Stimulated activated naive CD8-positive, alpha-beta T cell treated with anti-CD3 and anti-CD28 coated beads, Interleukin-15, Interleukin-2, amounts not matched to agents 100 U/mL and 50 U/mL, for 24 hours (primary cell): ENCODE measurements at regions not wholly inside any gene's neighbourhood (a gene's known extent, or its start where the extent isn't known, plus 50 kb on each side); places are given as distances from the start of the nearest gene placed in this dataset.

Experiments used
- ATAC-seq: fragments of 150-1000 bp; cut with Tn5 transposase; one replicate; pipeline ENCODE4 v1.10.0; 2021
- DNase-seq: peaks from one replicate; pipeline ENCODE4 v3.0.0; 2021

DNA sequence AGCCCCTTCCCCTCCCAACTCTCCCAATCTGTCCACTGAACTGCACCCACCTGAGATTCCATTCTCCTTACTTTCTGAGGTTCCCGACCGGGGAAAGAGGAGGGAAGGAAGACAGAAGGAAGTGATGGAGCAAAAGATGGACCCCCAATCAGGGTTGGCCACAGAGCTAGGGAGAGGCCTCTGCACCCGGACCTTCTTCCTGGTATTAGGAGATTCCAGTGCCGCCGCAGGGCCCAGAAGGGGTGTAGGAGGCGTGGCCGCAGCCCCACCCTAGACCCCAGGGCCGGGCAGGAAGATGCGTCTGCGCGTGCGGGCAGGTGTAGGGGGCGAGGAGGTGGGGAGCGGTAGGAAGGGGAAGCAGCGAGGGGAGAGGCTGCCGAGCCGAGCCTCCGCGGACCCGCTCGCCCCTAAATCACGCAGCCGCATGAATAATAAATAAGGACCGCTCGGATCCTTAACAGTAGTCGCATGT, 104.2 kb upstream of the MVB12B start:
- ATAC-seq (no peak), DNase-seq (no peak)

DNA sequence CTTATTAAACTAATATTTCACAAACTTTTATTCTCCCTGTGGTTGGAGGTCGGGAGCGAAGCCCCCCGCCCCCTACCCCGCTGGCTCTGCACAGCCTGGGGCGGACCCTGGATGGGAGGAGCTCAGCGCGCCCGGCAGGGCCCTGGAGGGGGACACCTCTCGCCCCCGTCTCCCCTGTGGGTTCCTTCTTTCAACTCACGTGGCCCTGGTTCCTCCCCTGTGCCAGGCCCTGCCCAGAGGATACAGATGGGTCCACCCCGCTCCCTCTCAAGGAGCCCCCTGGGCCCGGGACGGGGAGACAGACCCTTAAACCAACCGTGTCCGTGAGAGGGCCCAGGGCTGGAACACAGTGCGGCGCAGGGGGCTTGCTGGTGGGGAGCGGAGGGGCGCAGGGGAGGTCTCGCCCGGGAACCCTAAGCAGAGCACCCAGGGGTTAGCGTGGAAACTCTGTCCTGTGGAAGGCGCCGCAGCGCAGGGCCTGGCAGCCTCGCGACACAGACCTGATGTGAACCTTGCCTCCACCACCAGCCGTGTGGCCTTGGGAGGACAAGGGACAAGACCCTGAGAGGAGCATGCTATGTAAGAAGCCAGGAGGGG, 103.7 kb upstream of the MVB12B start:
- ATAC-seq: no peak
- DNase-seq: no peak

DNA sequence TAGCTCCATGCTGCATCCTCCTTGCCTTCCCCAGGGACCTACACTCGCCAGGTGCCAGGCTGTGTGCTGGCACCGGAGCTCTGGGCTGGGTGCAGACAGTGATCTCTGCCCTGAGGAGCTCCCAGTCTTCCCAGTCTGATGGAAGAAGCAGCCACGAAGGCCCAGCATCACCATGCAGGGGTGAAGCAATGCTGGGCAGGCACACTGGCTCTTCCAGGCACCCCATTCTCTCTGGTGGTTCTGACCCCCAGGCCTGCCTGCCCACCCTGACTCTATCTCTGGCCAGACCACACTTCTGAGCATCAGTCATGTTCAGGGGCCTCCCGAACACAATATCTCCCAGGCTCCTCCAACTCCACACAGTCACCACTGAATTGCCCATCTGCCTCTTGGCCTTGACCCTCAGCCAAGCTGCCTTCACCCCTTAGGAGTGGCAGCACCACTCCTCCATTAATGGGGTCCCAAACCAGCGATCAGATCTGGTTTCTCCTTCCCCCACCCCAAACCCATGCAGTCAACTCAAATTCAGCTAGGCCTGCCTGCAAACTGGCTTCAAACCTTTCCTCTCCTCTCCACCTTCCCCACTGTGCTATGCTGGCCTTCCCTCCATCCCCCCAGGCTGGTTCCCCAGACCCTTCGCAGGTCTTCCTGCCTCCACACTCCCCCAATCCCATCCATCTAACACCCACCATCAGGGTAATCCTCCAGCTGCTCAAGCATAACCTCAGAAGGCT, 102.7 kb upstream of the MVB12B start:
- no peak for ATAC-seq
- no peak for DNase-seq

DNA sequence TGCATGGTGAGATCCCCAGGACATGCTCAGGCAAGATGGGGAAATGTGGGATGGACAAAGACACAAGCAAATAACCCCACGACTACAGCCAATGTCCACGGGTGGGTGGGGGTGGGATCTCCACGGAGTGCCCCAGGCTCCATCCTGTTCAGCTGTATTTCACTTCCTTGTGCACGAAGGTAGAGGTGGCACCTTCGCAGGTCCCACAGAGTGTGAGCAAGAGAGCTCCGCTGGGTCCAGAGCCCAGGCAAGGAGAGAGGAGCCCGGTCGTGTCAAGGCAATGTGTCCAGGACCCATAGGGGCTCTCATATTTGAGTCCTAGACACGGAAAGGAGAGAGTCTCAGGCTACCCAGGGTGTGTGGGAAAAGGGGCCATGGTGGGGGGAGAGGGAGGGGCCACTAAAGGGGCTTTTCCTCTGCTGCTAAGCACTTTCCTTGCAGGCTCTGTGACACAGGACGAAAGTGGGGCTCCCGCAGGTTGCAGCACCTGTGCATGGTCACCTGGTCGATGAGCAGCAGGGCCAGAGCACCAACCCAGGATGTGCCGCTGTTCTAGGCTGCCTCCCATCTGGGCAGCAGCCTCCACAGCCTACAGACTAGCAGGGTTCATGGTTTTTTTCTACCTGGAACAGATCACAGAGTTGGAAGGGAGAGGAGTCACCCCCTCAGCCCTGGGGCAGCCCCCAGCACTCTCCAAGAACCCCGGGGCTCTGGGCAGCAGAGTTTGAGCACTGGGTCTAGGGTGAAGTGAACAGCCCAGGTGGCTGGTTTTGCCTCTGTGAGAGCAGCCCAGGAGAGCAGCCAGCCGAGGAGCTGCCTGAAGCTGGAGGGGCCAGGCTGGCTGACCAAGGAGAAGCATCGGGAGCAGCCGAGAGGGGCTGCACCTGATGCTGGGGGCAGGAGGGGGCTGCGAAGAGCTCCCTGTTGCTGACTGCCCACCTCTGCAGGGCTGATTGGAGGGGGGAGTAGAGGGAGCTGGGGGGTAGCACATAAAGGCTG, 100.7 kb upstream of the MVB12B start:
- DNase-seq: no peak
- ATAC-seq: no peak

DNA sequence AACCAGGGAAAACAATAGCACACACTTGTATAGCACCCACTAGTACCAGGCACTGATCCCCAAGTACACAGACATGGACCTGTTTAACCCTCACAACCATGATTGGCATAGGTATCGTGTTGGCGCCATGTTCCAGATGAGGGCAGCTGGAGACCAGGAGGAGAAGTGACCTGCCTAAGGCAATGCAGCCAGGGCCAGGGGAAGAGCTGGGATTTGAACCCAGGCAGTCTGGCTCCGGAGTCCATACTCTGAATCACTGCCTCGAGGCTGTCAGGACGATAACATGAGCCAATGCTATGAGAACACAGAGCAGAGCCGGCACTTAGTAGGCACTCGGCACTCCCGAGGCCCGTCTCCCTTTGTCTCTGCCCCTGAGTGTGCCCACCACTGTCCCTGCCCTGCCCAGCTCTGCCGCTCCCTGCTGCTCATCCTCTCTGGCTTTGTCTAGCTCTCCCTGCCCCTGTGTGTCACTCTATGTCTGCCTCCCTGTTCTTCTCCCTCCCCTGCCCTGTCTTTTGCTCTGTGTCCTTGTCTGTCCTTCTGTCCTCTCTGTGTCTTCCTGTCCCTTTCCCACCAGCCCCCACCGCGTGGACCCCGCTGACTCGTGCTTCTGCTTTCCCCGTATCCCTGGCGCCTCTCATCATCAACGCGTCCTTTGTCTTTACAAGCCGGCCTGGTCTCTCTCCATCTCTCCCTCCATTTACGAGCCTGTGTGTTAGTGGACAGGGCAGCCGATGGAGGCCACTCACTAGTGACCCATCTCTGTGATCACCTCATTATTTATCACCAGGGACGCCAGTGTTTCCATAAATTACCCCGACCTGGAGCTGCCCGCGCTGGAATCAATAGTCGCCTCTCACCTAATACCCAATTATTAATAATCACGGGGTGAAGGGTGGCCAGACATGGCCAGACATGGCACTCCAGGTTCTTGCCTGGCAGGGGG, 99.4 kb upstream of the MVB12B start:
- no peak for DNase-seq
- ATAC-seq: no peak

DNA sequence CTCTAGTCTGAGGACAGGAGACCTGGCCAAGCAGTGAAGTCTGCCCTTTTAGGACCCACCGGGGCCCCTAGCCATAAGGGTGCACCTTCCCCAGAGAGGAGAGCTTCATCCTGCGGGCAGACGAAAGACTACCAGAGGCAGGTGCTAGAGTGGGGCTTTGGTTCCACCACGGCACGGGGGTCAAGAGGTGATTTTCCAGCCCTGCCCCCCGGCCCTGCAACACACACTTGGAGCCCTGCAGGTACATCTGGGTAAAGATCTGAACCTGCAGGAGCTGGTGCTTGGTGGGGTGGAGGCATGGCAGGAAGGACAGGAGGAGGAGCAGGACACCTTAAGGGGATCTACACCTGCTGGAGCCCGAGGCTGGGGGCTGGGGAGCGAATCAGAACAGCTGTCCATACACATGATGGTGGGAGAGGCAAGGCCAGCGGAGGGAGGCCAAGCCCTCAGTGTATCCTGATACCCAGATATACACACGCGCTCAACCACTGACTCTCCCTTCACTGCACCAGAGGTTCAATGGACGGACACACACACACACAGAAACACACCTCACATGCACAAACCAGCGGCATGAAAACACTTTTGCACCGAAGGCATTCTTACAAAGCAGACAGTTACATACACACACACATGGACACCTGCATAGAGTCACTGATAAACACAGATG, 98.4 kb upstream of the MVB12B start:
- DNase-seq: no peak
- no peak for ATAC-seq

DNA sequence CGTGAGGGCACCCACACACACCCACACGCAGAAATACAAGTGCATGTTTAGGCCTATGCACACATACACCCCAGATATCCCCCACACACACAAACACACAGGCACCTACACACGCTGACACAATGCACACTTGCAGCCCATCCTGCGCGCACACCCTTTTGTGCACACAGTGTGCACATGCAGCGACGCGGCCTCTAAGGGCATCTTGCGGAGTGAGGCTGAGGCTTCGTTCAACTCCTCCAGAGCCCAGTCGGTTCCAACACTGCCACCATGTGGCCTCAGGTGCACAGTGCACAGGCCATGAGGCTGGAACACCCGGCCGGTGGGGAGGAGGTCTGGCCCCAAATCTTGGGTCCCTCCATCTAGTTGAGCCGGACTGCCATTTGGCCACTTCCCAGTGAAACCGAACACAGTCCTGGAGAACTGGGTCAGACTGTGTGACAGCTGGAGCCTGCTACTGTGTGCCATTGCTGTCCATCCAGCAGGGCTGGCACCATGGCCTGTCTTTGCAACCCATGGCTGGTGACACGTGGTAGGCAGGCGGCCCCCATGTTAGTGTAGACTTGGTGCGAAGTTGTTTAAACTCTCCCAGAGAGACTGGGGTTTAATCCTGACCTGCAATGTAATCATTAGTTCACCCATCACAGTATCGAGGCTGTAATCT, 97.7 kb upstream of the MVB12B start:
- DNase-seq: peak; percentile 75
- peak; percentile 75 for ATAC-seq

DNA sequence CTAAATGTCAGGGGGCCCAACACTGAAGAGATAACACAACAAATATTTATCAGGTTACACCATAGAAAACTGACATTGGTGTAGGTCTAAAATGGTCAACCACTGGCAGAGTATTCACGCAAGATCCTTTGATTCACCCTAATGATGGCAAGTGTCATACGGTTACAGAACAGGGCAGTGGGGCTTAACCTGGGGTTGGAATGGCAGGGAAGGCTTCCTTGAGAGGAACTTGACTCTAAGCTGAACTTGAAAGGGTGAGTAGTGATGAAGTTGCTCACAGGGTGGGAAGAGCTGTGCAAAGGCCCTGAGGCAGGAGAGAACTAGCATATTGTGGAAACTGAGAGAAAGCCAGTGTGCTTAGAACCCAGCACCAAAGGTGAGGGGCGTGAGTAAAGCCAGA, 97.1 kb upstream of the MVB12B start:
- no peak for ATAC-seq
- no peak for DNase-seq

DNA sequence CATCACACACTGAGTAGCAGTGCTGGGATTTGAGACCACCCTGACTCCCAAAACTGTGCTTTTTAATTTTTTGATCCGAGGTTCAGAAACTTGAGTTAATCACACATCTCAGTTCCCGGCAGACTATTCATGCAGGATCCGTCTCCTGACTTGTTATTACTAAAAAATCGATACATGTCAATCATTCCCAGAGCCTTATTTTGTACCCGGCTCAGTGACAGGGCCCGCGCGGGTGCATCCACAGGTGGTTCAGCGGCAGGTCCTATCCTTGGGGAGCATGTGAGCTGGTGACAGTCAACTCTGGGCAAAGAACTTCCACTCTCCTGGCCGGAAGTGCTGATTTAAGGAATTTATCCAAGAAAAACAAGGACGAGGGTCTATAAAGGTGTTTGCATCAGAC, 95.9 kb upstream of the MVB12B start:
- no peak for DNase-seq

DNA sequence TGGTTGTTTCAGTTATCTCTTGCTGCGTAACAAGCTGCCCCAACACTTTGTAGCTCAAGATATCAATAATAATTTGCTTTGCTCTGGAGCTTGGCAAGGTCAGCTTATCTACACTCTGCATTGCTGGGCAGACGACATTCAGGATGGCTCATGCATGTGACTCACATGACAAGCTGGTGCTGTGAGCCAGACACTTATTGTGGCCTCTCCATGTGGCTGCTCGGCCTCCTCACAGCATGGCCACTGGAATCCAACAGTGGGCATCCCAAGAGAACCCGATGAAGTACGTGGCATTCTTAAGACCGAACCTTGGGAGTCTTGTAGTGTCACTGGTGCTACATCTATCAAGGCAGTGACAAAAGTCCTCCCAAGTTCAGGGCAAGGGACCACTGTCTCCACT, 94.2 kb upstream of the MVB12B start:
- no peak for DNase-seq

More for the DNA sequence above, 95.9 kb upstream of the MVB12B start:
- ATAC-seq: no peak

DNA sequence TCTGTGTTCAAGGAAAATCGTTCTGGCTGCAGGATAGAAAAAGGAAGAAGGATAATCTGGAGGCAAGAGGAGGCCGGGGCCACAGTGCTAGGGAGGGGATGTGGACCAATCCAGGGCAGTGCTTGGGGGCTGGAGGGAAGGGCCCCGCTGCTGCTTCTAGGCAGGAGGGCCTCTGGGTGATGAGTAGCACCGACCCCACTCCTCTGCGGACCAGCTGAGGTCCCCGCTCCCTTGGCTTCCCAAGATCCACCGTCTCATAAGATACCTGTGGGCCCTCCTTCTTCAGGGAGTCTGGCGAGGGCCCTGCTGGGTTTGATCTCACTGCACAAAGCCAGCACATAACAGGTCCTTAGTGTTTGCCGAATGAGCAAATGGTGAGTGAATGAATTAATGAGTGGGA, 93.5 kb upstream of the MVB12B start:
- ATAC-seq (no peak), DNase-seq (no peak)

More for the DNA sequence above, 94.2 kb upstream of the MVB12B start:
- no peak for ATAC-seq

DNA sequence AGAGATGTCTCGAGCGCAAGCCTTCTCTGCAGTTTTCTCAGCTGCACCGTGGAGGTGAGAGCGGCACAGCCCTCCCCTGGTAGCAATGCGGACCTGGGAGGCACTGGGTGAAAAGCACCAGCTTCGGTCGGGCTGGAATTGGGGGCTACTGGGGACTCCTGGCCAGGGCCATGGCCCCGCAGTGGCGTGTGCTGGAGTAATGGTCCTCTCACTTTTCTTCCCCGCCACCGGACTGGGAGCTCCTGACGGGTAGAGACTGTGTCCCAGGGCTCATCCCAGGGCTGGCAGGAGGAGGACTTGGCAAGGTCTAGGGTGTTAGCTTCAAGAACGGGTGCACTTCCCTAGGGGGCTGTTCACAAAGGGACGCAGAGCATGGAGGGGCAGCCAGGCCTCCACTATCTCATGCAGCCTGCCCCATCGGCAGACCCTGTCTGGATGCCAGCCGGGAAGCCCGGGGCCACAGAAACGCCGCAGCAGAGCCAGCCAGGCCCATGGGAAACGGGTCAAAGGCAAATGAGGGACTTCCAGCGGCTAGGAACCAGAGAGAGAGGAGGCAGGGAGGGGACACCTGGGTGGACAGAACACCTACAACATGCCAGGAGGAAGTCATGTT, 92.6 kb upstream of the MVB12B start:
- DNase-seq: no peak
- ATAC-seq: no peak

DNA sequence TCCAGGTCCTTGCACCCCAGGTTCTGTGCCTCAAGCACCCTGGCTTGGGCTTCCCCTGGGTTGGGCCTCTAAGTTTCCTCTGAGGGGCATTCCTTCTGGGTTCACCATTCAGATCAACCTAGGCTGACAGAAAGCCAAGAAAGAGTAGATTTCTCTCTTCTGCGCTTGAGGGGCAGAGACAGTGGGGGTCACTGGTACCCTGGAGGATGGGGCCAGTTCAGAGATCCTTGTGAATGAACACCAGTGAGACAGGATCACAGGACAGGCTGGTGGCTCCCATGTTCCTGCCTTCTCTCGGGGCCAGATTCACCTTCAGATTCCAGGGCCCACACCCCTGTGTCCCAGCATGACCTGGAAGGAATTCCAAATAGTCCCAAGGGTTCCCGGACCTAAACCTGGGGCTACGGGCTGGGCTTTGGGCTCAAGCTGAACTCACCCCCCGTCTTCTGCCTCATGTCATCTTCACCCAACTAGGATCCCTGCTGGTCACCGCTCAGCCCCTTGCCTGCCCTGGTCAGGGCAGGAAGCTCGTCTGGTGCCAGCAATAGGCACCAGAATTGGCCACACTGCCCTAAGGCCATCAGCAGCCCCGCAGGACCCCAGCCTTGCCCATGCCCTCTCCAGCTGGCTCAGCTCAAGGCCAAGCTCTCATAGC, 91.8 kb upstream of the MVB12B start:
- DNase-seq: no peak
- ATAC-seq: no peak

DNA sequence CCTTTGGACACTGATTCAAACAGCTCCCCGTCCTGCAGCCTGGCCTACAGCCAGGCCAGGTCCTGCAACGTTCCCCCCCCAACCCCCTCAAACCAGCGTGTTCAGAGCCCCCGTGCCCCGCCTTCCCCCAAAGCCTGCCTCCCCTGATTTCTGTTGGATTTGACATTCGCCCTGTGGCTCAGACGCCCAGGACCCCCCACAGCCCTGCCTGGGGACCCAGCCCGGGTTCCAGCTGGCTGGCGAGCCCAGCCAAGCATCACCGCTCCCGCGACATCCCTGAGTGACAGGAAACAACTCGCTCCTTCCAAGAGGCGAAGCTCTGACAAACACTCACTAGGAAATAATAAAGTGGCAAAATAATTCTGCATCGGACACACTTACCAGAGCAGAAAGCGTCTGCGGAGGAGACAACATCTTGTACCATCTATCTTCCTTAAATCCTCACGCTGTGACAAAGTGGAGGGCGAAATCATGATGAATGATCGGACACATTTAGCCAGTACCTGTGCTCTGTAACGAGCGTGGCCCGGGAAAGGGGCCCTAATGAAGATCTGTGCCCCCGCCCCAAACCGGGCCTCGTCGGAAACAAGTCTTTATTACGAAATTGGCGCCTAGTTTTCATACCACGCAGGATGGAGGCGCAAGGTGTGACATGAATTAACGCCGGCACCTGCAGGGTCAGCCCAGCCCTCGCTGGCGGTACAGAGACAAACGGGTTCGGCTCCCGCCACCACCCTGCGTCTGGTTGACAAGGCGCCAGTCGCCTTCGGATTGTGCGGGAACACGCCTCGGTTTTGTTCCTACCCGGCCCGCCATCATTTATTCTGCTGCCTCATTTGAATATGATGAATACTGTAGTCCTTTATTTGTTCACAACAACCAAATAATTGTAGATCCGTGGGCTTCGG, 91.0 kb upstream of the MVB12B start:
- ATAC-seq (no peak), DNase-seq (no peak)

DNA sequence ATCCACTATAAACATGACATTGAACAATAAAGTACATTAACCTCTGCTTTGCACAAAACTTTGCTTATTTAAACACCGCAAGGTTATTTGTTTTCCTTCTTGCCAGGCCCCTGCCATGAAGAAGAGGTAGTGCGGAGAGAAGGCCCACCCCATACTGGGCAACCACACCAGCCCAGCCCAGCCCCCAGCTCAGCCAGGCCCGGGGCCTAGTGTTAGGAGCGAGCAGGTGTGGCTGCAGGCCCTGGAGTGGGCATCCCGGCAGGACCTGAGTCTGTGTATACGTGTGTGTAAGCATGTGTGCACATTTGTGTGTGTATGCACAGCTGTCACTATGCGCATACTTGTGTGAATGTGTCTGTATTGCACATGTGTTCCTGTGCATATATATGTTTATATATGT, 90.4 kb upstream of the MVB12B start:
- ATAC-seq: no peak
- no peak for DNase-seq

DNA sequence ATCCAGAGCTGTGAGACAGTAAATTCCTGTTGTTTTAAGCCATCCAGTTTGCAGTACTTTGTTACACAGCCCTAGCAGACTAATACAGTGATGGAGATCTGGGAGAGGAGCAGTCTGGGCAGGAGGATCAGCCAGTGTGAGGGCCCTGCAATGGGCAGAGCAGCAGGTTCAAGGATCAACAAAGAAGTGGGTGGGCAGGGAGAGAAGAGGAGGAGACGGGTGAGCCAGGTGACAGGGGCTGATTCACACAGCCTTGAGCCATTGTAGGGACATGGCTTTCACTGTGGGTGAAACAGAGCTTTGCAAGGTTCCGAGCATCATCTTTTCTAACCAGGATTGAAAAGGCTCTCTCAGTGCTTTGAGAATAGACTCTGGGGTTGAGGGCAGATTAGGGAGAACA, 88.2 kb upstream of the MVB12B start:
- ATAC-seq (no peak), DNase-seq (no peak)

DNA sequence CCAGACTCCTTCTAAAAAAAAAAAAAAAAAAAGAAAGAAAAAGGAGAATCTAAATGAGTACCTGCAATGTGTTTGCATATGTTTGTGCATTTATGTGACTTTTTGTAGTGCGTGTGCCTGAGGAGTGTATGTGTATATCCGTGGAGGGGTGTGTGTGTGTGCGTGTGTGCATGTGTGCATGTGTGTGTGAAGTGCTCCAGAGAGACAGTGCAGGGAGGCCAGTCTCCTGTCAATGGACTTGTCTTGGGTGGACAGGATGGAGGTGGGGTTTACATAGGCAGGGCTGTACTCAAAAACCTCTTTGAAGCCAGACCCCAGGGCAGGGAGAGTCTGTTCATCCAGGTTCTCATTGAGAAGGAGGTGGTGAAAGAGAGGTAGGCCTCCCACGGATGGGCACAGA, 87.1 kb upstream of the MVB12B start:
- no peak for DNase-seq
- no peak for ATAC-seq

DNA sequence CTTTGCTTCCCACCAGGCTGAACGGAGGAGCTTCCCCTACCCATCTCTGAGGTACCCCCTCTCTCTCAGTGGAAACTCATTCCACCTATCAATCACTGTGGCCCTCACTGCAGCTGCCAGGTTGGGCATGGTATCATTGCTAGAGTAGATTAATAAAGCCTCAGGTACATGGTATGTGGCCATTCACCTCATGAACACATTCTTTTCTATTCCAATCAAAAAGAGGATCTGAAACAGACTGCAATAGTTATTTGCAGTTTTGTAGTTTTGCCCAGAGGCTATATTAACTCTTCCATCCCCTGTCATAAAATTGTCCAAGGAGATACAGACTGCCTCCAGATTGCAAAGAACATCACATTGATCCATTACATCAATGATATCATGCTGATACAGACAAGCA, 85.8 kb upstream of the MVB12B start:
- ATAC-seq: no peak

DNA sequence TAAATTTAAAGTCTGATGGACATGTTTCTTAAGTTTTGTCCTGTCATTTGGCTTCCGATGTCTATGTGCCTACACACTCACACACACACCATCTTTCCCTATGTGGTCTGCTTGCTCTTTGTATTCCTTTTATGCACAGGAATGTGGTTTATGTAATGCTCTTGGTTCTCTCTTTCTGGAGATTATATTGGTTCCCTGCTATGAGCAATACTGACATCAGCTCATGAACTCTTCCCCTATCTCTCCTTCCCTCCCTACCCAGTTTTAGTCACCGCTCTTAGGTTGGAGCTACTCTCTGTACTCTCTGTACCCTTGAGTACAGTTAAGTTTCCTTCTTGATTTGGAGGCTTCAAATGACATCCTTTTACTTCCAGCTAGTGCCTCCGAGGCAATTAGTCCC, 77.9 kb upstream of the MVB12B start:
- no peak for ATAC-seq
- no peak for DNase-seq

More for the DNA sequence above, 85.8 kb upstream of the MVB12B start:
- DNase-seq: no peak
